ENCODE measurements at regions not wholly inside any gene's neighbourhood (a gene's known extent, or its start where the extent isn't known, plus 50 kb on each side); places are given as distances from the start of the nearest gene placed in this dataset.

DNA sequence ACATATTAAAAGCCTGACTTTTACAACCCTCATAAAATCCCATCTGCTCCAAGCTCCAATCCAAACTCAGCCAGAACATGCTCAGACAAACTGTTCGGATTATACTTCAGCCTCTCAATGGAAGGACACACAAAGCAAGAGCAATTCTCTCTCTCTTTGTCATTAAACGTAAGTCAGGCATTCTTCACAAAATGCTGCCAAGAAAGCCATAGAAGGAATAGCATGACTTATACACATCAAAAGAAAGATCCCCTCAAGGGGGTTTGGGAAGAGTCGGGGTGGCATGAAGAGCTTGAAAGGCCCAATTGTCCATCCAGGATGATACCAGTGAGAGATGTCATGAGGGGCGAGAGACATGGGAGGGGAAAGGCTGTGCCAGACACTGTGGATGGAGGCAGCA, 268.9 kb downstream of the PREX1 start:
- no peak overlapping the region for H2AFZ ChIP-seq (ENCODE audit: control insufficient read depth, low read depth, low read length)
- intact Hi-C loops (cut with micrococcal nuclease; ENCODE audit: unreplicated experiment): no loop called here
- no peak overlapping the region for H3K9ac ChIP-seq (ENCODE audit: control insufficient read depth, insufficient read depth, low read length)
- no peak overlapping the region for H3K4me3 ChIP-seq
- no peak for FAIRE-seq
- RAD21 ChIA-PET (ENCODE audit: unreplicated experiment): no interaction called here
- POLR2A ChIA-PET: no interaction called here
- H3K79me2 ChIP-seq (ENCODE audit: control insufficient read depth, insufficient read depth, low read length): no peaks in the 10 kb centered on the region
- CTCF ChIA-PET: no interaction called here
- no peaks in the 10 kb centered on the region; the same call in 2 of the 3 replicates for H3K9me3 ChIP-seq (replicated peaks; ENCODE audit: control insufficient read depth, insufficient read depth, low read length)
- TF ChIP-seq PML (IDR thresholded peaks at IDR 0.05; ENCODE audit: low read length) (no peak), NFYB (IDR thresholded peaks at IDR 0.05; ENCODE audit: insufficient read depth, low read depth, low read length) (no peak), ZNF274 (IDR thresholded peaks at IDR 0.05; ENCODE audit: insufficient read depth, insufficient read length) (no peak), SREBF2 (IDR thresholded peaks at IDR 0.05; ENCODE audit: low read length) (no peak)
- TF ChIP-seq, protein P1, sequence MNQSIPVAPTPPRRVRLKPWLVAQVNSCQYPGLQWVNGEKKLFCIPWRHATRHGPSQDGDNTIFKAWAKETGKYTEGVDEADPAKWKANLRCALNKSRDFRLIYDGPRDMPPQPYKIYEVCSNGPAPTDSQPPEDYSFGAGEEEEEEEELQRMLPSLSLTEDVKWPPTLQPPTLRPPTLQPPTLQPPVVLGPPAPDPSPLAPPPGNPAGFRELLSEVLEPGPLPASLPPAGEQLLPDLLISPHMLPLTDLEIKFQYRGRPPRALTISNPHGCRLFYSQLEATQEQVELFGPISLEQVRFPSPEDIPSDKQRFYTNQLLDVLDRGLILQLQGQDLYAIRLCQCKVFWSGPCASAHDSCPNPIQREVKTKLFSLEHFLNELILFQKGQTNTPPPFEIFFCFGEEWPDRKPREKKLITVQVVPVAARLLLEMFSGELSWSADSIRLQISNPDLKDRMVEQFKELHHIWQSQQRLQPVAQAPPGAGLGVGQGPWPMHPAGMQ (IDR thresholded peaks at IDR 0.05; ENCODE audit: borderline replicate concordance): no peak
- TF ChIP-seq, protein P2, sequence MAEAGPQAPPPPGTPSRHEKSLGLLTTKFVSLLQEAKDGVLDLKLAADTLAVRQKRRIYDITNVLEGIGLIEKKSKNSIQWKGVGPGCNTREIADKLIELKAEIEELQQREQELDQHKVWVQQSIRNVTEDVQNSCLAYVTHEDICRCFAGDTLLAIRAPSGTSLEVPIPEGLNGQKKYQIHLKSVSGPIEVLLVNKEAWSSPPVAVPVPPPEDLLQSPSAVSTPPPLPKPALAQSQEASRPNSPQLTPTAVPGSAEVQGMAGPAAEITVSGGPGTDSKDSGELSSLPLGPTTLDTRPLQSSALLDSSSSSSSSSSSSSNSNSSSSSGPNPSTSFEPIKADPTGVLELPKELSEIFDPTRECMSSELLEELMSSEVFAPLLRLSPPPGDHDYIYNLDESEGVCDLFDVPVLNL (IDR thresholded peaks at IDR 0.05; ENCODE audit: low read depth, low read length): no peak
- BruUV-seq (replicated peaks): no TSS peak
- H4K20me1 ChIP-seq (ENCODE audit: control insufficient read depth, insufficient read depth): no peaks in the 10 kb centered on the region
- H3K4me1 ChIP-seq (ENCODE audit: control insufficient read depth, insufficient read depth, low read length): no peaks in the 10 kb centered on the region
- no peak overlapping the region for H3K4me2 ChIP-seq (ENCODE audit: control insufficient read depth, insufficient read depth)
- no peak for ATAC-seq
- in situ Hi-C loops (cut with MboI): no loop called here
- no peak for DNase-seq (ENCODE audit: low read depth, low spot score)
- peaks cover 0 to 3% of the 10 kb centered on the region in 2 experiments; a peak in 2 of 4 replicates for H3K27me3 ChIP-seq (replicated peaks in 1 of 2; ENCODE audit: control insufficient read depth in 2 of 2, insufficient read depth in 2 of 2, low read length in 1 of 2)
- WGBS (ENCODE audit: insufficient coverage, insufficient replicate concordance, low lambda C conversion rate, missing lambda C conversion rate): 25% methylated on average over 4 of the region's 4 CpGs
- SMC1A ChIA-PET (ENCODE audit: uncharacterized antibody, unreplicated experiment): interaction anchor here (1.1 kb wide), 1 partner anchor 62 kb away, joined by 4 read pairs; no protein-coding TSS in a partner anchor
- H3K27ac ChIP-seq (ENCODE audit: control insufficient read depth, insufficient read depth): no peak overlapping the region
- no peaks in the 10 kb centered on the region for H3K36me3 ChIP-seq (ENCODE audit: control insufficient read depth in 2 of 2, insufficient read depth in 2 of 2, low read length in 1 of 2)
